ENCODE measurements at regions not wholly inside any gene's neighbourhood (a gene's known extent, or its start where the extent isn't known, plus 50 kb on each side); places are given as distances from the start of the nearest gene placed in this dataset.

DNA sequence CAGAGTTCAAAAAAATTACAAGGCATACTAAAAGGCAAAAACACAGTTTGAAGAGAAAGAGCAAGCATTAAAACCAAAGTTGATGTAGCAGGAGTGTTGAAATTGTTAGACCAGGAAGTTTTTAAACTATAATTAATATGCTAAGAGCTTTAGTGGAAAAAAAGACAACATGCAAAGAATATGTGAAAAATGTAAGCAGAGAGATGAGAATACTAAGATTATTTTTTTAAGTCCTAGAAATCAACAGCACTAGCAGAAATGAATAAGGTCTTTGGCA is 192.6 kb downstream of the ERMARD start:
- TF ChIP-seq SP2 (IDR thresholded peaks at IDR 0.05; ENCODE audit: low read length) (no peak), EGR1 (IDR thresholded peaks at IDR 0.05; ENCODE audit: borderline replicate concordance, low read depth, low read length) (no peak), SP1 (IDR thresholded peaks at IDR 0.05; ENCODE audit: low read depth, low read length) (no peak), EP300 (IDR thresholded peaks at IDR 0.05; ENCODE audit: borderline replicate concordance in 1 of 2, low read depth in 2 of 2, low read length in 2 of 2) (no peak)
- TF ChIP-seq, protein P1, sequence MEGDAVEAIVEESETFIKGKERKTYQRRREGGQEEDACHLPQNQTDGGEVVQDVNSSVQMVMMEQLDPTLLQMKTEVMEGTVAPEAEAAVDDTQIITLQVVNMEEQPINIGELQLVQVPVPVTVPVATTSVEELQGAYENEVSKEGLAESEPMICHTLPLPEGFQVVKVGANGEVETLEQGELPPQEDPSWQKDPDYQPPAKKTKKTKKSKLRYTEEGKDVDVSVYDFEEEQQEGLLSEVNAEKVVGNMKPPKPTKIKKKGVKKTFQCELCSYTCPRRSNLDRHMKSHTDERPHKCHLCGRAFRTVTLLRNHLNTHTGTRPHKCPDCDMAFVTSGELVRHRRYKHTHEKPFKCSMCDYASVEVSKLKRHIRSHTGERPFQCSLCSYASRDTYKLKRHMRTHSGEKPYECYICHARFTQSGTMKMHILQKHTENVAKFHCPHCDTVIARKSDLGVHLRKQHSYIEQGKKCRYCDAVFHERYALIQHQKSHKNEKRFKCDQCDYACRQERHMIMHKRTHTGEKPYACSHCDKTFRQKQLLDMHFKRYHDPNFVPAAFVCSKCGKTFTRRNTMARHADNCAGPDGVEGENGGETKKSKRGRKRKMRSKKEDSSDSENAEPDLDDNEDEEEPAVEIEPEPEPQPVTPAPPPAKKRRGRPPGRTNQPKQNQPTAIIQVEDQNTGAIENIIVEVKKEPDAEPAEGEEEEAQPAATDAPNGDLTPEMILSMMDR (IDR thresholded peaks at IDR 0.05; ENCODE audit: control extremely low read depth in 1 of 3, insufficient read depth in 1 of 3, low read depth in 1 of 3, low read length in 3 of 3): no peak

Data from H1 (cell line).